Activated naive CD4-positive, alpha-beta T cell treated with Interleukin-2 at 50 U/mL for 16 hours (primary cell): ENCODE measurements at regions not wholly inside any gene's neighbourhood (a gene's known extent, or its start where the extent isn't known, plus 50 kb on each side); places are given as distances from the start of the nearest gene placed in this dataset.

Experiments
- DNase-seq: peaks from one replicate; pipeline ENCODE4 v3.0.0-alpha.2; 2020

DNA sequence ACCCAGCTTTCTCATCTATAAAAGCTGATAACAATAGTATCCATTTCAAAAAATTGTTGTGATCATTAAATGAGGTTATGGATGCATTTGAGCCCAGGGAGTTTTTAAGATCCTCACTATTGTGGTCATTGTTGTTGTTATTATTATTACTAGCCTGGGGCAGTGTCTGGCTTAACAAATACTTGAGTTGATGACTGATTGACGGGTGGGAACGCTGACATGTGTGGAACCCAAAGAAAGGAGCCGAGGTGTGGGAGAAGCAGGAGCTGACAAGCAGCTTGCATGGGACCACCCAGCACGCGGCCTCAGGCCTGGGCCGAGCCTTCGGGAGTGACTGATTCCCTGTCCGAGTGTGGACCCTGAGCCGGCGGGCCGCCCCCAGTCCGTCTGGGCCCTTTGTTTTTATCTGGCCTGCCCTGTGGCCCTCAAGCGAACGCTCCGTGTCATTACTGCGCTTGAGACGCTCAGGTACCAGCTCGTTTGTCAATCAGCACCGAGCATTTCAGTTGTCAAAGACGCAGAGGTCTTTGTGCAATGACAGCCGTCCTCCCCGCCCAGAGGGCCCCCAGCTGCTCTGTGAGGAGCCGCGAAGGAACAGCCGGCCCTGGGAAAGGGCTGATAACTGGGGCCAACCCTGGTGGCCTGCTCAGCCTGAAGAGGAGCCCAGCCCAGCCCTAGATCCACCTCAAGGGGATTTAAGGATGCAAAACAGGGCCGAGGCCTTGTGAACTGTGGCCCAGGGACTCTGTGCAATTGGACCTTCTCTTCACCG, 132.9 kb upstream of the FOXF1 start:
- DNase-seq: no peak

DNA sequence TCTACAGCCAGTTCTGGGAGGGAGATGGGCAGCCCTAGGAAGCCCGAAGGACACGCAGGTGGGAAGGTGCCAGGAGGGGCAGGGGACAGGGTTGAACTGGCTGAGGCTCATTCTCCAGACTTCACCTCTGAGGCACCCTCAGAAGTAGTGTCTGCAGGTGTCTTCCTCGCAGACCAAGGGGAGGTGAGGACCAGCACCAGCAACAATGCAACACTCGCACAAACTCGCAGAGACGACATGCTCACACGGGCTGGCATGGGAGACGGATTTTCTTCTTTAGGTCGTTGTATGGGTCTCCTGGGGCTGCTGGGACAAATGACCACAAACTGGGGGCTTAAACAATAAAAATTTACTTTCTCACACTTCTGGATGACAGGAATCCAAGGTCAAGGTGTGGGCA, 132.2 kb upstream of the FOXF1 start:
- no peak for DNase-seq

DNA sequence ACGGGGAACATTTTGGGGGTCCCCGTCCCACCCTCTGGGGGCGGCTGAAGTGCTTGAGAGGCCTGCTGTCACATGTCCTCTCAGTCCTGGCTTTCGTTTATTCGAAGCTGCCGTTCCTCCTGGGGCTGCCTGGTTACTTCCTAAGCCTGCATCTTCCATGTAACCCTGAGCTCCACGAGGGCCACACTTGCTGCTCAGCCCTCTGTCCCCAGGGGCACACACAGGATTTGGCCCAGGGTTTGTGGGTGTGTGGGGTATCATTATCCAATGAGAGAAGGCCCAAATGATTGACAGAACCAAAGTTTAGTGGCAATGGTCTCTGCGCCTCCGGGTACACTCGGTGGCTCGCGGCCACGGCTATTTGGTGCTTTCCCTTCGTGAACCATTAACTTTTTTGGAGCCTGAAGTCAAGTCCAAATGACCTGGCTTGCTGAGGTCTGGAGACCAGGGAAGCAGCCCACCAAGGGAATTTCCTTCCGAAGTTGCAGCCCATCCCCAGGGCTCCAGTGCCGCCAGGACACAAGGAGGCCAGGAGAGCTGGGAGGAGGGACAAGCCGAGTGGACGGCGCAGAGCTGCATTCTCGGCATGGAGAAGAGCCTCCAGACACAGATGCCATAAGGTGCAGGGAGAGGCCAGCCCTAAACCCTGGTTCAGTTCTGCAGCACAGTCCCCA, 131.4 kb upstream of the FOXF1 start:
- DNase-seq: no peak

DNA sequence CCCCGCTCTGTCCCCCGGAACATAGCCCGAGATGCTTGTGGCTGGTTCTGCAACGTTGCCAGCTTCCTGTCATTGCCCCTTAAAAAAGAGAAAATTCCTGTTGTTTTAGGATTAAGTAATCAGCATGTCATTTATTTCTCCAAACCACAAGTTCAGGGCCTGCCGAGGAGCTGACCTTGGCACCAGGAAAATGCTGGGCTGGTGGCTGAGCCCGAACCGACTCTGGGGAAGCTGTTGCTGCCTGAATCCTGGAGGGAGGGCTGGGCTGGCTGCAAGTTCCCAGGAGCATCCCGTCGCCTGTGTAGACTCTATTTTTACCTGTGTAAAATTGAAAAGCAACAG, 130.9 kb upstream of the FOXF1 start:
- DNase-seq: no peak

DNA sequence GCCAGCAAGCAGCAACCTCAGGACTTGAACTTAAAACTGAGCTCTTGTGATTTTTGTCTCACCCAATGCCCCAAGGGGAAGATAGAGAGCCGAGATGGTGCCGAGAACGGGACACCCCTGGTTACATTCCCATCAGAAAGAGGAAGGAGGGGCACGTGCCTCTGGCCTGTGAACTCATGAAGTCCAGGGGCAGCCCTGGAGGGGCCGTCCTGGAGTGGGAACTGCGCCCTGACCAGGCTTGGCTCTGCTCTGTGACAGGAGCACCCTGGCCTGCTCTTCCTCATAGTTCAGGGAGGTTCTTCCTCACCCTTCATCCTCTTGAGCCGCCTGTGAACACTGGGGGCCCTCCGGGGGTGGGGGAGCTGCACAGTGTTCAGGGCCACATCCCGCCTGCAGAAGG, 130.3 kb upstream of the FOXF1 start:
- DNase-seq: no peak

DNA sequence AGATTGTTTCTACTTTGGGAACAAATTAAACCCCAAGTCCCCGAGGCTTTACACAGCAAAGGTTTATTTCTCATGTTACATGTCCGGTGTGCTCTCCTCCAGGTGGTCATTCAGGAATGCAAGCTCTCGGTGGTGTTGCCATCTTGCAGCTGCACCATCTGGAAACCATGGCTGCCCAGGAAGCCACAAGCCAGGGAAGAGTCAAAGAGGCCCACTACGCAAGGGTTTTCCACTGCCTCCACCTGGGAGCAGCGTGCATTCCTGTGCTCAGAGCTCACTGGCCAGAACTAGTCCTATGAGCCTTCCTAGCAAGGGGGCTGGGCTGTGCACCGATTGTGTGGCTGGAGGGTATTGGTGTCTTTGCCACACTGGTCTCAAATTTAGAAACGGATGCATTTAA, 128.8 kb upstream of the FOXF1 start:
- DNase-seq: no peak

DNA sequence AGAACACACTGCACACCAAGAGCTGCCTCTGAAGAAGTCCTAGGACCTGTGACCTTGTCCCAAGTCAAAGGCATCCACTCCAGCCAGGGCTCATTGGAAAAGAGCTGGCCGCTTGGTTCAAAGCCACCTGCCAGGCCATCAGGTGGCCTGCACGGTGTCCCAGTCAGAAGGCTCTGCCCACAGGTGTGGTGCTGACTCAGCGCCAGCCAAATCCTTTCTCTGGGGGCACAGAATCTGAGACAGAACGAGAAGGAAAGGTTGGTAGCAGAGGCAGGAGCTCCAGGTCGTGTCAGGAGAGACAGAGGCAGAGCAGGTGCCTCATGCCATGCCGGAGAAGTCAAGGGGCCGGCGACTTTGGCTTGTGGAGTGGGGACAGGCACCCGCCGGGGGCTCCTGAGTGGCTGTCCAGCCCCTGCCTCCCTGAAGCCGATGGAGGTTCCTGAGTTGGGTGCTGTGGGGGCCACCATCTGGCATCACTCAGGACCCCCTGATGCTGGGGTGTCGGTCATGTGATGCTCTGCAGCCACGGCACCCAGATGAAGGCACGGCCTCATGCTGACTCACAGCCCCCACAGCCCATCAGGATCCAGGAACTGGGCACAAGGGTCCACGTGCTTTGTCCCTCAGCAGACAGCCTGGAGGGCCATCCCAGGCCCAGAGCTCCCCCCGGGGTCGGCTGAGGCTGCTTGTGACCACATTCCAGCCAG, 128.1 kb upstream of the FOXF1 start:
- DNase-seq: no peak

DNA sequence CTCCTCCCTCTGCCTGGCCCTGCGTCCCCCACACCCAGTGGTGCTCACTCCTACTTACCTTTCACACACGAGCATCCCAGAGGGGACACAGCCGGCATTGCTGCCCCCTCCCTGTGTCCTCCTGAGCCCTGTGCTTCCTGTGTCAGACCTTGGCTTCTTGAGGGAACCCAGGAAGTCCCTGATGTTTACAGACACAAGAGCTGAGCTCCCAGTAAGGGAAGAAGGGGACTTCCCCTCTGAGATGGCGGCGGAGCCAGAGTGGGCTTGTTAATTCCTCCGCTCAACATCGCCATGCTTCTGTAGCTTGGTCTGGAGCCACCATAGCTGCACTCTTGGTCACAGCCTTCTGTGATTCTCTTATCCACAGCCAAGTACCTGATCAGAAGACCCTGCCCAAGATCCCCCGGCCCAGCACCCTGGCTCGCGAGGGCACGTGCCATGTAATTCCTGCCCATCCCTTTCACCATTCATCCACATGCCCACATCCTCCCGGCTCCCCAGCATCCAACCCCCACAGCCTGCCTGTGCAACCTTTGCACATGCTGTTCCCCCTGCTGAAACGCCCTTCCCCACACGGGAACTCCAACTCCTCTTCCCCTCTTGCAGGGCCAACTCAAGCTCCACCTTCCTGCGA, 127.4 kb upstream of the FOXF1 start:
- DNase-seq: no peak

DNA sequence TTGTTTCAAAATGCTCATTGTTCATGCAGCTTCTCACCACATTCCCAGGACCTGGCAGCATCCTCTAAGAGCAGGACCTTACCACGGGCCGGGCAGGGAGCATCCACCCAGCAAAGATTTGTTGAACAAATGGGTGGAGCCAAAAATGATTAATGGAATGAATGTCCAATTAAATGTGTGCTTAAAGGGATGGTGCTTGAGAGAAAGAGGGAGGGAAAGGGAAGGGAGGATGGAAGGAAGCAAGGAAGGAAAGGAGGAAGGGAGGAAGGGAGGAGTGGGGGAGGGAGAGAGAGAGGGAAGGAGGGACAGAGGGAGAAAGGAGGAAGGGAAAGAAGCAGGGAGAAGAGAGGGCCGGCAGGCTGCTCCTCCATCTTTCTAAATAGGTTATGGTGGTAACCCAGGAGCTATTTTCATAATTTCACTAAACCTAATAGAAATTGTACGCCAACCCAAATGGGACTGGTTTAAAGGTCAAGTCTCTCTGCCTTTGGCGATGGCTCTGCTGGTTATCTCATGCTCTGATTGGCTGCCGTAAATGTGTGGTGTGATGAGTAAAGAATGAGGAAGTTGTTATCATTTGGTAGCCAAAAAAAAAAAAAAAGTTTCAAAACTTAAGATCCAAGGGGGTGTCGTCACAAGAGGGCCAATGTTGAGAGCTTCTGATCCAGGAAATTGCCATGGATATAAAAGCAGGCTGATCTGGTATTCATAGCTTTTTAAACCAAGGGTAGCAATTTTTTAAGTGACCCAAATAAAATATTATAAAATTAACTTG, 126.7 kb upstream of the FOXF1 start:
- no peak for DNase-seq

DNA sequence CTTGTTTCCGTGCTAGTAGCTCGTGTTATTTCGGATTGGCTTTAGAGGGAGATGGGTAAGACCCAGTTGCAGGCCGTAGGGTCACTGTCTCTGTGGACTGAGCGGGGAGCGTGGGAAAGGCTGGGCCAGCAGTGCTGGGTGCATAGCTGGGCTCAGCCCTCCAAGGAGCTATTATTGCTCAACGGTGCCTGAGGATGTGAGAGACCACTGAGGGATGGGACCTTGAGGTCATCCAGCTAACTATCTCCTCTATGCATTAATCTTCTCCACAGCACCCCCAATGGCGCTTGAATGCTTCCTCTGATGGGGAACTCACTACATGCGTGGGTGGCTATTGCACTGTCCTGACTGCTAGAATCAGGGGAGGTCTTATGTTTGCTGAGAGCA, 126.1 kb upstream of the FOXF1 start:
- DNase-seq: no peak

DNA sequence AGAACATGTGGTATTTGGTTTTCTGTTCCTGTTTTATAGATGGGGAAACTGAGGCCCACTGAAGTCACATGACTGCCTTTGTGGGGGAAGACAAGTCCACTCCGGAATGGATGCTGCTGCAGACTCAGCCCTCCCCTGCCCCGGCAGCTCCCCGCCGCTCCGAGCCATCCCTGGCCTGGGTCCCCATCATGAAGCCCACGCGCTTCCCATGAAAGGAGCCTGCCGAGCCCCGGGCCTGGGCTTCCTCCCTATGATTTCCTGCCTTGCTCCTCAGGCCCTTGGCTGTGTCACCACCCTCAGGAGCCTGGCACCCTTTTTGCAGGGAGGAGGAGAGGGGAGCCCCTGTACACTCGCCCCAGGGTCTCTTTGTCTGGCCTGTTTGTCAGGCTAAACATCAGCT, 125.3 kb upstream of the FOXF1 start:
- no peak for DNase-seq

DNA sequence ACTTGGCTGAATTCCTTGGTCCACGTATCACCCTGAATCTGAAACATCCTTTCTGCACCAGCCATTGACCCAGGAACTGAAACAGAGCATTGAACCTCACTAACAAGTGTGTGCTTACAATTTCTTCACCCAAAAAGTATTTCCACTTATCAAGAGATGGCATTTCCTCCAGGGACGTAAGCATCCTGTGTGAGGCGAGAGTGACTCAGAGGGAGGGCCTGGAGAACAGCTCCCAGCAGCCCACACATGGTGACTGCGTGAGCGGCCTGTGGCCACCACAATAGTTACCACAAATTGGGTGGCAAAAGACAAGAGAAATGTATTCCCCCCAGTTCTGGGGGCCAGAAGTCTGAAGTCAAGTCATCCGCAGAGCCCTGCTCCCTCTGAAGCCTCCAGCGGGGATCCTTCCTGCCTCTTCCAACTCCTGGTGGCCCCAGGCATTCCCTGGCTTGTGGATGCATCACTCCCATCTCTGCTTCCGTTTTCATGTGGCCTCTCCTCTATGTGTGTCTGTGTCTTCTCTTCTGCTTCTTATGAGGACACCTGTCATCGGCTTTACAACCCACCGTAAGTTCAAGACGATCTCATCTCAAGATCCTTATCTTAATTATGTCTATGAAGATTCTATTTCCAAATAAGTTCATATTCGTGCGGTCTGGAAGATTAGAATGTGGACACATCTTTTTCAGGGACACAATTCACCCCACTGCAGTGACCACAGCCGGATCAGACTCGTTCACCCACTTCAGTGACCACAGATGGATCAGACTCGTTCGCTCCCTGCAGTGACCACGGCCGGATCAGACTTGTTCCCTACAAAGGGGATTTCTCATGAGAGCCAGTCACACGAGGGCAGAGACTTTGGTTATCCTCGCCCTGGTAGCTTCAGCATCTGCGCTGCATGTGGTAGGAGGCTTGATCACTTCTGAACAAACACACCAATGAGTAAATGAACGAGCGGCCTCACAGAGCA, 122.6 kb upstream of the FOXF1 start:
- no peak for DNase-seq

DNA sequence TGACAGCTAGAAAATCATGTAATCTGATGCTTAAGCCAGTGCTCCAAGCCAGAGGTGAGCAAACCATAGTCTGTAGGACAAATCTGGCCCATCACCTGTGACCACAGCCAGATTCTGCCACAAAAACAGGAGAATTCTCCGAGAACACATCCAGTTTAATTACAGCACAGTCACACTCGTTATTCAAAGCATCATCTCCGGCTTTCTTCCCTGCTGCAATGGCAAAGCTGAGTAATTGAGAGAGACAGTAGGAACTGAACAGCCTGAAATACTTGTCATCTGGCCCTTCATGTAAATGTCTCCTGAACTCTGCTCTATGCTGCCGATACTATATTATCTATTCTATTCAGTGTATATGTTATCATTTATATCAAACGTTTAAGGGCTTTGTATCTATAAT, 121.4 kb upstream of the FOXF1 start:
- no peak for DNase-seq

DNA sequence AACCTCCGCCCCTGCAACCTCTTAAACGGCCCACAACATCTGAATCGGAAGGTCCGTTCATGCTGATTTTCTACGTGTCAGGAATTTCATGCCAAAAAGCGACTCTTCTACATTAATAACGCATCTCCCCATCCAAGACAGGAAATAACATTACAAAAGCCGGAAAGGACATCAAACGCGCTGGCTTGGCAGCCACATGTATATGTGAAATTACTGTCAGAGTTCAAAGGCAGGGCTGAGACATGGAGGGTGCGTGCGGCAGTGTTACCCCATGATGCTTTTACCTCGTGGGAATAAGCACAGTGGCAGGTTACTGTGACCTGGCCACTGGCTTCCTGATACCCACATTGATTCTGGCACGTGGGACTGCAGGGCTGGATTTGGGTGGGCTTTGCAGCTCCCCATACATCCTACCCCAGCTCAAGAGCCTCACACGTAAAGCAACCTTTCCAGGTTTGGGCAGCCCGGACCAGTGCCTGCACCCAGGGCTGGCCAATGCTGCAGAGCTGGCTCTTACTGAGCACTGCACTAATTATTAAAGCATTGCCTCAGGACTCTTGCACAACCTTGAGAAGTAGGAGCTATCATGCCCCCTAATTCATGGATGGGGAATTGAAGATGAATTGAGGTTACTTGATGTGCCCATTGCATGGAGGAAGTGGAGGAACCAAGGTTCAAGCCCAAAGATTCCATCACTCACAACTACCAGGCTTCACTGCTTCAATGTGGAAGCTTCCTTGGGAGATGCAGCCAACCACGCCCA, 120.6 kb upstream of the FOXF1 start:
- no peak for DNase-seq

DNA sequence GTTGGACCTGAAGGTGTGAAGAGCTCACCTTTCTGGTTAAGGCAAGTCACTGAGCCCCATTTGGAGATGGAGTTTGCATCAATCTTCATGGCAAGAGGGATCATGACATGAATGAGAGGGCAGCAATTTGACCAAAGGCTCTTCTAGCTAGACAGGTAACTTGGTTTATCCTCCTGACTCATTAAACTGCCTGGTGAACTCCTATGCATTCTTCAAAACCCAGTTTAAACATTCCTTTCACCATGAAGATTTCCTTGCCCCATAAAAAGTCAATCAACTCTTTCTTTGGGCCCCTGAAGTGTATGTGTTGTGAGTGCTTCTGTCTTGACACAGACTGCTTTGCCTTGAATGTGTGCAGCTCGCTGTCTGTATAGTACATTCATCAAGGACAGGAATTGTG, 120.0 kb upstream of the FOXF1 start:
- DNase-seq: no peak

DNA sequence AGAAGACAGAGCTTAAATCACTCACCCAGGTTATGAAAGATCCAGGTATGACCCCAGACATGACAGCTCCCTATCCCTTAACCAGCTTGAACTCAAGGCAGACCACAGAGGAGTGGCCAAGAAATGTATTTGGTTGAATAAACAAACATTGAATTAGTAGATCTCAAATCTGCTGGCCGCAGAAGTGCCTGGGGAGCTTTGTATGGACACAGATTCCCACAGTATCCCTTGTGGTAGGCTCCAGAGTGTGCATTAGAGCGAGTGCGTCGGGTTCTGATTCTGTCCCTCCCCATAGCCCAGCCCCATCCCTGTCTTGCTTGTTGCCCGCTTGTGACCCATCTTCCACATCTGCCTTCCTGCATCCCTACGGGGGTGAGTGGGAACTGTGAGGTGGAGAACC, 118.8 kb upstream of the FOXF1 start:
- no peak for DNase-seq

DNA sequence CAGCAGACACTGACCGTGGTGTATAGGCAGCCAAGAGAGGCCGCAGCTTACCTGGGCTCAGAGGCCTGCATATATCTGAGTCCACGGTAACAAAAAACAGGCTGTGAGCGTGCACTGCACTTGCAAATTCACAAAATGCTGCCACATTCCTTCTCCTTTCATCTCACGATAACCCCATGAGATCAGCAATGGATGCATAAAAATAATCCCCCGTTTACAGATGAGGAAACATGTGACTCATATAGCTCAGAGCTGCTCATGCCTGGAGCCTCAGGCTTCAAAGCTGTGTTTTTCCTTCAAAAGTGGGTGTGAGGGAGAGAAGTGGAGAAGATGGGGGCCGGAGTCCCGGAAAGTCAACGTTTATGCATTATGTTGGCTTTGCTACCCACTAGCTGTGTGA, 118.3 kb upstream of the FOXF1 start:
- no peak for DNase-seq

DNA sequence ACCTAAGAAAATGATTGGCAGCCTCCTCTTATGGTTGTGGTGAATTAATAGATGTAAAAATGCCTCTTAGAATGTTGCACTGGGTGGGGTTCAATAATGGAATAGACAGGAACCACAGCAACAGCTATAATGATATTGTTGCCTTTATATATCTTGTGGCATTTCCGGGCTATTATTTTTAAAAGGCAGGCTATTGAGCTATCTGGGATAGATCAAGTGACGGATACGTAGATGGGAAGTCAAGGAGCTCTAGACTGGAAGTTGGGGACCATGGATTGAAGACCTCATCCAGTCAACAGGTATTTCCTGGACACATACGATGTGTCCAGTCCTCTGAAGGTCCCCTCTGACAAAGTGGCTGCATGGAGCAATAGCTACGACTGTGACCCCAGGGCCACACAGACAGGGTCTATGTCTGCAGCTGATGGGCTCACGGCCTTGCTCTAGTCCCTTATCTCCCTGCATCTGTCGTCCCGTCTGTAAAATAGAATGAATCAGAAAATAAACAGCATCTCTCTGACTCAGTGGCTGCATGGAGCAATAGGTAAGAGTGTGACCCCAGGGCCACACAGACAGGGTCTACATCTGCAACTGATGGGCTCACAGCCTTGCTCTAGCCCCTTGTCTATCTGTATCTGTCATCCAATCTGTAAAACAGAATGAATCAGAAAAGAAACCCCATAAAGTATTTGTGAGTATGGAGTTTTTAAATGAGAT, 117.7 kb upstream of the FOXF1 start:
- DNase-seq: no peak

DNA sequence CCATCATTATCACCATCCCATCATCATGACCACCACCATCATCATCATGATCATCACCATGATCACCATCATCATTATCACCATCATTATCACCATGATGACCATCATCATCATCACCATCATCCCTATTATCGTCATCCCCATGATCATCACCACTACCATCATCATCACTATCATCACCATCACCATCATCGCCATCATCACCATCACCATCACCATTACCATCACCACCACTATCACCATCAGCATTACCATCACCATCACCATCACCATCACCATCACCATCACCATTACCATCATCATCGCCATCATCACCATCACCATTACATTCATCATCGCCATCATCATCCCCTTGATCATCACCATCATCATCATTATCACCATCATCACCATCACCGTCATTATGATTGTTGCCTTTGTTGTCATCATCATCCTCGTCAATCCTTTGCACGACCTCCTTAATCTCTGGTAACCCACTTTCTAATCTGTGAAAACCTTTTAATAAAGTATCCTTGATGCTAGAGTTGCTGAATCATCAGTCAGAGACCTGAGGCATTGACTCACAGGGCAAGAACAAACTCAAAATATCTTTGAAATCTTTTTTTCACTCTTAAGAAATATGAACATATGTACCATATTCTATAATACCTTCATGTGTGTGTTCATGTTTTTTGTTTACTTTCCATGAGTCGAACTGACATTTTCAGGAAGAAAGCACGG, 116.3 kb upstream of the FOXF1 start:
- DNase-seq: no peak

DNA sequence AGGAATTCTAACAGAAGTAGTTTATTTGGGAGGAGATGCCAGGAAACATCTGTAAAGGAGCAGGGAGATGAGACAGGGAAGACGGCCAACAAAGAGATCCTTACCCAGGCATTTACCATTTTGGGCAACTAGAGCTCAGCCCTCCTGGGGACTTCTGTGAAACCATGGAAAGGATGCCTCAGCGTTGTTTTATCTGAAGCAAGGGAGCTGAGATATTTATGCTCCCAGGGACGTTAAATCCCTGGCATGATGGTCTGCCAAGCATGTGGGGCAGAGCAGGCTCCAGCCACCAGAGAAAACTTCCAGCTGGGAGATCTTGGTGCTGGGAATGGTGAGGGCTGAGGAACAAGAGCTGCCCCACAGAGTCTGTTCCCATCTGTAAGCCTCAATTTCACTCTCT, 114.8 kb upstream of the FOXF1 start:
- DNase-seq: no peak
